ENCODE measurements at regions not wholly inside any gene's neighbourhood (a gene's known extent, or its start where the extent isn't known, plus 50 kb on each side); places are given as distances from the start of the nearest gene placed in this dataset.
"Not testable (repeated sequence)": the region's sequence is repeated elsewhere in the genome, so short reads cannot be mapped to it uniquely, and the experiment has no call there.

GRCh38 chr1:157335056-157335455, 196.9 kb upstream of the ETV3 start:
- H3K4me1 ChIP-seq (replicated peaks): no peaks in the 10 kb centered on the region
- no peaks in the 10 kb centered on the region for H3K36me3 ChIP-seq
- H3K27me3 ChIP-seq (replicated peaks; ENCODE audit: insufficient read depth): no peaks in the 10 kb centered on the region
- no peak for DNase-seq (ENCODE audit: low spot score)
- H3K9me3 ChIP-seq: no peaks in the 10 kb centered on the region
- no peak overlapping the region for H3K4me3 ChIP-seq
- no peak overlapping the region for H3K27ac ChIP-seq
- intact Hi-C loops (cut with DNase I): no loop called here
- TF ChIP-seq POLR2AphosphoS5 (IDR thresholded peaks at IDR 0.05) (no peak), CTCF (IDR thresholded peaks at IDR 0.05) (no peak), POLR2A (IDR thresholded peaks at IDR 0.05) (no peak)
- WGBS: 51% methylated on average over 2 of the region's 2 CpGs

GRCh38 chr1:157334041-157334440, 195.8 kb upstream of the ETV3 start:
- intact Hi-C loops (cut with DNase I): no loop called here
- no peak for DNase-seq (ENCODE audit: low spot score)
- TF ChIP-seq POLR2AphosphoS5 (IDR thresholded peaks at IDR 0.05) (no peak), CTCF (IDR thresholded peaks at IDR 0.05) (no peak), POLR2A (IDR thresholded peaks at IDR 0.05) (no peak)

GRCh38 chr1:157330177-157330576, 192.0 kb upstream of the ETV3 start:
- H3K27me3 ChIP-seq (replicated peaks; ENCODE audit: insufficient read depth); H3K9me3 ChIP-seq; H3K4me1 ChIP-seq (replicated peaks); H3K27ac ChIP-seq; DNase-seq (ENCODE audit: low spot score); H3K36me3 ChIP-seq; H3K4me3 ChIP-seq; intact Hi-C loops (cut with DNase I): not testable (repeated sequence)

More at GRCh38 chr1:157334041-157334440, 195.8 kb upstream of the ETV3 start:
- 75% methylated on average over 2 of the region's 2 CpGs for WGBS
- Histone ChIP-seq H3K4me3 (no peak overlapping the region), H3K36me3 (no peaks in the 10 kb centered on the region), H3K27me3 (replicated peaks; ENCODE audit: insufficient read depth) (no peaks in the 10 kb centered on the region), H3K4me1 (replicated peaks) (no peaks in the 10 kb centered on the region), H3K27ac (no peak overlapping the region), H3K9me3 (no peaks in the 10 kb centered on the region)

- H3K9me3 ChIP-seq; H3K4me1 ChIP-seq (replicated peaks); intact Hi-C loops (cut with DNase I): not testable (repeated sequence)
Observed at GRCh38 chr1:157328120-157328519, 189.9 kb upstream of the ETV3 start.

GRCh38 chr1:157326173-157326859, 188.1 kb upstream of the ETV3 start:
- intact Hi-C loops (cut with DNase I): no loop called here
- 82% methylated on average over 7 of the region's 7 CpGs for WGBS

More at GRCh38 chr1:157328120-157328519, 189.9 kb upstream of the ETV3 start:
- not testable (repeated sequence) for H3K27me3 ChIP-seq (replicated peaks; ENCODE audit: insufficient read depth); H3K36me3 ChIP-seq; DNase-seq (ENCODE audit: low spot score); H3K4me3 ChIP-seq; H3K27ac ChIP-seq

More at GRCh38 chr1:157326173-157326859, 188.1 kb upstream of the ETV3 start:
- no peaks in the 10 kb centered on the region for H3K4me1 ChIP-seq (replicated peaks)
- H3K4me3 ChIP-seq: no peak overlapping the region
- H3K36me3 ChIP-seq: no peaks in the 10 kb centered on the region
- TF ChIP-seq CTCF (IDR thresholded peaks at IDR 0.05) (no peak), POLR2AphosphoS5 (IDR thresholded peaks at IDR 0.05) (no peak)
- no peaks in the 10 kb centered on the region for H3K9me3 ChIP-seq
- no peak overlapping the region for H3K27ac ChIP-seq
- H3K27me3 ChIP-seq (replicated peaks; ENCODE audit: insufficient read depth): no peaks in the 10 kb centered on the region
- DNase-seq (ENCODE audit: low spot score): no peak

Data from prostate gland (tissue), 2 donors.